ENCODE measurements at regions not wholly inside any gene's neighbourhood (a gene's known extent, or its start where the extent isn't known, plus 50 kb on each side); places are given as distances from the start of the nearest gene placed in this dataset.

- Histone ChIP-seq H4K91ac (replicated peaks; ENCODE audit: insufficient read length, low read length) (no peak overlapping the region), H2BK5ac (ENCODE audit: low read depth, low read length) (no peak overlapping the region), H4K5ac (ENCODE audit: insufficient read length, low read depth, low read length) (no peak overlapping the region), H3K23me2 (ENCODE audit: low read depth, low read length) (no peaks in the 10 kb centered on the region; the same call in 1 of the 2 replicates), H2BK20ac (ENCODE audit: low read length) (no peak overlapping the region), H2BK15ac (ENCODE audit: low read length) (no peak overlapping the region), H2AFZ (ENCODE audit: low read length) (no peak overlapping the region; the same call in 1 of the 2 replicates), H3K9me3 (ENCODE audit: insufficient read depth in 2 of 2, low read depth in 1 of 2, low read length in 1 of 2) (no peaks in the 10 kb centered on the region), H2BK120ac (replicated peaks; ENCODE audit: low read depth, low read length) (no peak overlapping the region), H3K27me3 (replicated peaks in 1 of 4; ENCODE audit: control insufficient read depth in 3 of 4, extremely low read depth in 1 of 4, insufficient read depth in 3 of 4, low read length in 3 of 4) (no peaks in the 10 kb centered on the region), H3K9ac (replicated peaks in 1 of 4; ENCODE audit: extremely low read depth in 1 of 4, low read depth in 3 of 4, low read length in 3 of 4) (no peak overlapping the region), H3K23ac (ENCODE audit: insufficient read length) (no peak overlapping the region), H3K79me2 (ENCODE audit: control insufficient read depth in 1 of 2, insufficient read depth in 2 of 2, low read length in 2 of 2) (no peaks in the 10 kb centered on the region), H2AK5ac (ENCODE audit: low read depth, low read length) (no peak overlapping the region), H2BK12ac (ENCODE audit: low read depth, low read length) (no peak overlapping the region), H4K8ac (ENCODE audit: extremely low read depth, insufficient read depth, low read length) (no peak overlapping the region), H3K36me3 (ENCODE audit: control insufficient read depth in 2 of 4, insufficient read depth in 4 of 4, low read length in 3 of 4) (no peaks in the 10 kb centered on the region), H3K4me3 (ENCODE audit: extremely low read depth in 1 of 4, insufficient read depth in 2 of 4, low read depth in 3 of 4, low read length in 4 of 4) (no peak overlapping the region), H4K20me1 (replicated peaks in 1 of 2; ENCODE audit: control insufficient read depth in 1 of 2, insufficient read depth in 2 of 2, low read length in 2 of 2) (no peaks in the 10 kb centered on the region), H3K56ac (replicated peaks; ENCODE audit: insufficient read length, low read depth, low read length) (no peak overlapping the region), H3K18ac (ENCODE audit: extremely low read depth, low read length) (no peak overlapping the region), H3K4ac (replicated peaks; ENCODE audit: insufficient read length, low read depth, low read length) (no peak overlapping the region), H3K27ac (ENCODE audit: low read depth, low read length) (no peak overlapping the region), H3K4me2 (ENCODE audit: insufficient read depth in 1 of 2, low read depth in 2 of 2, low read length in 2 of 2) (no peak overlapping the region), H3K14ac (ENCODE audit: insufficient read length) (no peak overlapping the region), H3K79me1 (ENCODE audit: low read depth, low read length) (no peaks in the 10 kb centered on the region), H3K4me1 (replicated peaks in 1 of 4; ENCODE audit: control insufficient read depth in 3 of 4, insufficient read depth in 4 of 4, low read length in 3 of 4) (no peaks in the 10 kb centered on the region)
- FAIRE-seq (no peak), DNase-seq (ENCODE audit: low read depth in 1 of 2, low spot score in 2 of 2) (no peak)
- POLR2A ChIA-PET (ENCODE audit: partially characterized antibody): no interaction called here
- CTCF ChIA-PET (ENCODE audit: partially characterized antibody): no interaction called here
- 88% methylated on average over 2 of the region's 2 CpGs; no CpG with 5 or more reads in 1 of the 2 experiments for WGBS, 2 experiments (ENCODE audit: extremely low coverage in 1 of 2, insufficient coverage in 1 of 2, insufficient read length in 1 of 2, insufficient replicate concordance in 2 of 2, low coverage in 1 of 2, low lambda C conversion rate in 2 of 2, missing lambda C conversion rate in 1 of 2)
- TF ChIP-seq SP1 (IDR thresholded peaks at IDR 0.05; ENCODE audit: low read depth, low read length) (no peak), KDM4A (IDR thresholded peaks at IDR 0.05; ENCODE audit: low read depth, low read length, severe bottlenecking) (no peak)
These were observed 690.1 kb downstream of the CDH18 start for GRCh38 chr5:19297934-19298333.

All from H1 (cell line).